Small intestine (tissue), 7 donors: ENCODE measurements at regions not wholly inside any gene's neighbourhood (a gene's known extent, or its start where the extent isn't known, plus 50 kb on each side); places are given as distances from the start of the nearest gene placed in this dataset.

Experiments used
- DNase-seq, 2 donors: peaks; one replicate each; pipeline versions ENCODE4 v3.0.0 to v3.0.0-alpha.2; 2013
- FAIRE-seq: peaks from 2 replicates; lab custom pipeline; 2012; peaks lifted over from hg19 to GRCh38; lab: Jason Lieb, UNC
- H3K27ac ChIP-seq, 3 donors: one replicate each; pipeline ENCODE4 v1.5.1; 2013; ENCODE audit warnings: low read length in 2 of 3, mild to moderate bottlenecking in 2 of 3, control low read depth in 1 of 3, inconsistent platforms in 1 of 3, low read depth in 1 of 3, moderate library complexity in 1 of 3
- H3K27me3 ChIP-seq, 3 donors: one replicate each; pipeline ENCODE4 v1.6.1; 2013; ENCODE audit warnings: low read length in 3 of 3, inconsistent platforms in 1 of 3; ENCODE audit not compliant: control insufficient read depth in 3 of 3, insufficient read depth in 3 of 3
- H3K36me3 ChIP-seq, 3 donors: one replicate each; pipeline ENCODE4 v1.6.1; 2013; ENCODE audit warnings: low read length in 3 of 3, inconsistent platforms in 1 of 3, low read depth in 1 of 3, mild to moderate bottlenecking in 1 of 3, moderate library complexity in 1 of 3; ENCODE audit not compliant: control insufficient read depth in 3 of 3, insufficient read depth in 2 of 3
- H3K4me1 ChIP-seq, 3 donors: one replicate each; pipeline ENCODE4 v1.6.1; 2013; ENCODE audit warnings: low read length in 2 of 3, inconsistent platforms in 1 of 3, low read depth in 1 of 3, mild to moderate bottlenecking in 1 of 3, moderate library complexity in 1 of 3; ENCODE audit not compliant: control insufficient read depth in 3 of 3, insufficient read depth in 2 of 3
- H3K4me3 ChIP-seq, 3 donors: one replicate each; pipeline ENCODE4 v1.5.1; 2013; ENCODE audit warnings: low read length in 3 of 3, control low read depth in 1 of 3, inconsistent platforms in 1 of 3, low read depth in 1 of 3, mild to moderate bottlenecking in 1 of 3, moderate library complexity in 1 of 3
- H3K9me3 ChIP-seq, 2 donors: one replicate each; pipeline ENCODE4 v1.6.1; 2013; ENCODE audit warnings: low read depth in 1 of 2, low read length in 1 of 2; ENCODE audit not compliant: control insufficient read depth in 2 of 2, insufficient read depth in 1 of 2
- WGBS, 3 donors: extraction: QIAGEN DNeasy Blood & Tissue Kit; methylation state at CpG; one replicate each; pipeline ENCODE4 v1.1.7; 2013; 5-methylcytosine and 5-hydroxymethylcytosine counted together
- donor health status: healthy with polysubstance abuse.
- donor health status: control.
- donor health status: control.
- donor health status: Bipolar disorder and iron deficiency.
- donor health status: healthy.

- Histone ChIP-seq H3K4me1 (no peaks in the 10 kb centered on the region), H3K9me3 (peaks cover 0 to 4% of the 10 kb centered on the region in 2 donors), H3K27ac (no peak overlapping the region), H3K27me3 (no peaks in the 10 kb centered on the region), H3K4me3 (no peak overlapping the region), H3K36me3 (no peaks in the 10 kb centered on the region)
- no peak for FAIRE-seq
- DNase-seq: no peak
- 85 to 92% (median 91%) methylated on average over 12 of the region's 12 CpGs for WGBS, 3 donors
These were observed 87.9 kb downstream of the THBS2 start for GRCh38 chr6:169165561-169166300.

- H3K27me3 ChIP-seq: no peaks in the 10 kb centered on the region
- 79 to 82% (median 80%) methylated on average over 5 of the region's 5 CpGs for WGBS, 3 donors
- H3K4me3 ChIP-seq: no peak overlapping the region
- peaks cover 0 to 4% of the 10 kb centered on the region in 2 donors for H3K9me3 ChIP-seq
- DNase-seq (no peak), FAIRE-seq (no peak)
- H3K27ac ChIP-seq: no peak overlapping the region
- H3K36me3 ChIP-seq: no peaks in the 10 kb centered on the region
- no peaks in the 10 kb centered on the region for H3K4me1 ChIP-seq
These were observed 88.7 kb downstream of the THBS2 start for GRCh38 chr6:169164986-169165385.

GRCh38 chr6:169164451-169164850 is 89.2 kb downstream of the THBS2 start:
- Histone ChIP-seq H3K9me3 (peaks cover 0 to 4% of the 10 kb centered on the region in 2 donors), H3K27me3 (no peaks in the 10 kb centered on the region), H3K4me3 (no peak overlapping the region), H3K36me3 (no peaks in the 10 kb centered on the region), H3K27ac (no peak overlapping the region), H3K4me1 (no peaks in the 10 kb centered on the region)
- whole genome bisulfite sequencing, 3 donors: 93 to 94% (median 93%) methylated on average over 5 of the region's 5 CpGs
- no peak for DNase-seq
- FAIRE-seq: no peak

GRCh38 chr6:169163411-169163901 is 90.2 kb downstream of the THBS2 start:
- no peaks in the 10 kb centered on the region for H3K4me1 ChIP-seq
- DNase-seq: no peak
- H3K9me3 ChIP-seq: peaks cover 0 to 4% of the 10 kb centered on the region in 2 donors
- 89 to 91% (median 89%) methylated on average over 4 of the region's 4 CpGs for WGBS, 3 donors
- H3K27ac ChIP-seq: no peak overlapping the region
- FAIRE-seq: no peak
- H3K4me3 ChIP-seq: no peak overlapping the region
- no peaks in the 10 kb centered on the region for H3K36me3 ChIP-seq
- H3K27me3 ChIP-seq: no peaks in the 10 kb centered on the region

GRCh38 chr6:169162752-169163407 is 90.8 kb downstream of the THBS2 start:
- peaks cover 0 to 4% of the 10 kb centered on the region in 2 donors for H3K9me3 ChIP-seq
- no peaks in the 10 kb centered on the region for H3K27me3 ChIP-seq
- 65 to 76% (median 67%) methylated on average over 12 of the region's 12 CpGs for WGBS, 3 donors
- no peak for FAIRE-seq
- H3K27ac ChIP-seq: no peak overlapping the region
- no peak for DNase-seq
- no peak overlapping the region for H3K4me3 ChIP-seq
- no peaks in the 10 kb centered on the region for H3K4me1 ChIP-seq
- H3K36me3 ChIP-seq: no peaks in the 10 kb centered on the region

GRCh38 chr6:169162249-169162648 is 91.4 kb downstream of the THBS2 start:
- Histone ChIP-seq H3K27me3 (no peaks in the 10 kb centered on the region), H3K36me3 (no peaks in the 10 kb centered on the region), H3K9me3 (peaks cover 0 to 4% of the 10 kb centered on the region in 2 donors), H3K27ac (no peak overlapping the region), H3K4me1 (no peaks in the 10 kb centered on the region), H3K4me3 (no peak overlapping the region)
- 86 to 90% (median 89%) methylated on average over 23 of the region's 23 CpGs for WGBS, 3 donors
- no peak for FAIRE-seq
- no peak for DNase-seq

GRCh38 chr6:169161572-169162167 is 92.0 kb downstream of the THBS2 start:
- Histone ChIP-seq H3K4me3 (no peak overlapping the region), H3K27ac (no peak overlapping the region), H3K27me3 (no peaks in the 10 kb centered on the region), H3K9me3 (peaks cover 0 to 4% of the 10 kb centered on the region in 2 donors), H3K36me3 (no peaks in the 10 kb centered on the region), H3K4me1 (no peaks in the 10 kb centered on the region)
- no peak for FAIRE-seq
- no peak for DNase-seq
- WGBS, 3 donors: 77 to 87% (median 81%) methylated on average over 12 to 13 of the region's 13 CpGs

GRCh38 chr6:169160855-169161560 is 92.6 kb downstream of the THBS2 start:
- no peaks in the 10 kb centered on the region for H3K4me1 ChIP-seq
- no peaks in the 10 kb centered on the region for H3K36me3 ChIP-seq
- H3K9me3 ChIP-seq: peaks cover 0 to 4% of the 10 kb centered on the region in 2 donors
- WGBS, 3 donors: 84 to 88% (median 87%) methylated on average over 15 of the region's 15 CpGs
- no peak overlapping the region for H3K4me3 ChIP-seq
- H3K27me3 ChIP-seq: no peaks in the 10 kb centered on the region
- FAIRE-seq (no peak), DNase-seq (no peak)
- H3K27ac ChIP-seq: no peak overlapping the region
